GM18502 (cell line): ENCODE measurements at regions not wholly inside any gene's neighbourhood (a gene's known extent, or its start where the extent isn't known, plus 50 kb on each side); places are given as distances from the start of the nearest gene placed in this dataset.

Experiments used
- ATAC-seq: cut with Tn5 transposase; IDR thresholded peaks from one replicate; pipeline ENCODE4 v1.9.1; 2021; ENCODE audit warnings: mild to moderate bottlenecking; ENCODE audit not compliant: unreplicated experiment, poor library complexity

- no peak for ATAC-seq
Observed at GRCh38 chr9:105828171-105828570, 133.8 kb downstream of the TMEM38B start.

- ATAC-seq: no peak
Observed at GRCh38 chr9:105828596-105829213, 134.4 kb downstream of the TMEM38B start.

GRCh38 chr9:105830461-105830860 lies 136.1 kb downstream of the TMEM38B start:
- no peak for ATAC-seq

- no peak for ATAC-seq
Observed at GRCh38 chr9:105832096-105832710, 137.9 kb downstream of the TMEM38B start.

- no peak for ATAC-seq
Observed at GRCh38 chr9:105833271-105833975, 139.1 kb downstream of the TMEM38B start.

GRCh38 chr9:105834404-105834803 lies 140.1 kb downstream of the TMEM38B start:
- ATAC-seq: no peak

- ATAC-seq: no peak
Observed at GRCh38 chr9:105835721-105836120, 141.4 kb downstream of the TMEM38B start.

GRCh38 chr9:105836936-105837660 lies 142.8 kb downstream of the TMEM38B start:
- ATAC-seq: no peak

- ATAC-seq: no peak
Observed at GRCh38 chr9:105841562-105841961, 147.2 kb downstream of the TMEM38B start.

GRCh38 chr9:105842023-105842644 lies 147.8 kb downstream of the TMEM38B start:
- peak; percentile 71 for ATAC-seq

GRCh38 chr9:105846825-105847224 lies 152.5 kb downstream of the TMEM38B start:
- no peak for ATAC-seq

- no peak for ATAC-seq
Observed at GRCh38 chr9:105850852-105851500, 156.6 kb downstream of the TMEM38B start.

GRCh38 chr9:105854026-105854782 lies 159.9 kb downstream of the TMEM38B start:
- no peak for ATAC-seq

GRCh38 chr9:105854783-105855724 lies 160.7 kb downstream of the TMEM38B start:
- no peak for ATAC-seq

- no peak for ATAC-seq
Observed at GRCh38 chr9:105855987-105856386, 161.6 kb downstream of the TMEM38B start.

GRCh38 chr9:105858006-105858690 lies 163.8 kb downstream of the TMEM38B start:
- ATAC-seq: no peak

- ATAC-seq: no peak
Observed at GRCh38 chr9:105858877-105859276, 164.5 kb downstream of the TMEM38B start.
